ENCODE measurements at regions not wholly inside any gene's neighbourhood (a gene's known extent, or its start where the extent isn't known, plus 50 kb on each side); places are given as distances from the start of the nearest gene placed in this dataset.

DNA sequence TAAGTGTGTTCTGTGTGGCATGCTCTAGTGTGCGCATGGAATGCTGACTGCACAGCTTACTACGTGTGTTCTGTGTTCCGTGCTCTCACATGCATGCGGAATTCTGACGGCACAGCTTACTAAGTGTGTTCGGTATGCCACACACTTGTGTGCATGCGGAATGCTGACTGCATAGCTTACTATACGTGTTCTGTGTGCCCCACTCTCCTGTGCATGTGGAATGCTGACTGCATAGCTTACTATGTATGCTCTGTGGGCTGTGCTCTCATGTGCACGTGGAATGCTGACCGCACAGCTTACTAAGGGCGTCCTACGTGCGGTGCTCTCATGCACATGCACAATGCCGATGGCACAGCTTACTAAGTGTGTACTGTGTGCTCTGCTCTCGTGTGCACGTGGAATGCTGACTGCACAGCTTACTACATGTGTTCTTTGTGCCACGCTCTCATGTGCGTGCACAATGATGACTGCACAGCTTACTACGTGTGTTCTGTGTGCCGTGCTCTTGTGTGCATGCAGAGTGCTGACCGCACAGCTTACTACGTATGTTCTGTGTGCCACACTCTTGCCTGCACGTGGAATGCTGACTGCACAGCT lies 548.9 kb downstream of the IRX1 start:
- no peak overlapping the region; the same call in 1 of the 2 replicates for H3K4me3 ChIP-seq (ENCODE audit: low read depth, low read length)
- TF ChIP-seq, protein P1, sequence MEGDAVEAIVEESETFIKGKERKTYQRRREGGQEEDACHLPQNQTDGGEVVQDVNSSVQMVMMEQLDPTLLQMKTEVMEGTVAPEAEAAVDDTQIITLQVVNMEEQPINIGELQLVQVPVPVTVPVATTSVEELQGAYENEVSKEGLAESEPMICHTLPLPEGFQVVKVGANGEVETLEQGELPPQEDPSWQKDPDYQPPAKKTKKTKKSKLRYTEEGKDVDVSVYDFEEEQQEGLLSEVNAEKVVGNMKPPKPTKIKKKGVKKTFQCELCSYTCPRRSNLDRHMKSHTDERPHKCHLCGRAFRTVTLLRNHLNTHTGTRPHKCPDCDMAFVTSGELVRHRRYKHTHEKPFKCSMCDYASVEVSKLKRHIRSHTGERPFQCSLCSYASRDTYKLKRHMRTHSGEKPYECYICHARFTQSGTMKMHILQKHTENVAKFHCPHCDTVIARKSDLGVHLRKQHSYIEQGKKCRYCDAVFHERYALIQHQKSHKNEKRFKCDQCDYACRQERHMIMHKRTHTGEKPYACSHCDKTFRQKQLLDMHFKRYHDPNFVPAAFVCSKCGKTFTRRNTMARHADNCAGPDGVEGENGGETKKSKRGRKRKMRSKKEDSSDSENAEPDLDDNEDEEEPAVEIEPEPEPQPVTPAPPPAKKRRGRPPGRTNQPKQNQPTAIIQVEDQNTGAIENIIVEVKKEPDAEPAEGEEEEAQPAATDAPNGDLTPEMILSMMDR (IDR thresholded peaks at IDR 0.05; ENCODE audit: control insufficient read depth, extremely low read depth, insufficient read depth) = no peak
- DNase-seq (ENCODE audit: low read depth) = no peak

GRCh38 chr5:4145511-4145910 lies 549.9 kb downstream of the IRX1 start:
- no peak for DNase-seq (ENCODE audit: low read depth)
- TF ChIP-seq, protein P1 (IDR thresholded peaks at IDR 0.05; ENCODE audit: control insufficient read depth, extremely low read depth, insufficient read depth) = no peak
- no peak overlapping the region for H3K4me3 ChIP-seq (ENCODE audit: low read depth, low read length)

DNA sequence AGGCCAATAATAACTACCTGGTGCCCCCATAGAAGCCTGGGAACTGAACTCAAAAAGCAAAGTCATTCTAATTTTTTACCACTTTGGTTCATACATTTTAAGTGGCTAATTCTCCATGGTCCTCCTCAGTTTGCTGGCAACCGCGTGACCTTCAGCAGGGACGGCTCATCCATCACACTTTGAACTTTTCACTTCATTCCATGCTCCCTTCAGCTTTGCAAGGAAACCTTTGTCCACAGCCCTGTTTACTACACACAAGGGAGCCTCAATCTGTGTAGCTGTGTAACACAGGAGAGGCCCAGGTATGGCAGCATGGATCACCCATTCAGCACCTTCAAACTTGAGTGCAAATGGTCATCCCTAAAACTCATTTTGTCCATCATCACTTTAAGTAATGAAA lies 552.4 kb downstream of the IRX1 start:
- TF ChIP-seq, protein P1 (IDR thresholded peaks at IDR 0.05; ENCODE audit: control insufficient read depth, extremely low read depth, insufficient read depth) = no peak
- DNase-seq (ENCODE audit: low read depth) = no peak
- H3K4me3 ChIP-seq (ENCODE audit: low read depth, low read length) = no peak overlapping the region

- no peak overlapping the region for H3K4me3 ChIP-seq (ENCODE audit: low read depth, low read length)
- no peak for DNase-seq (ENCODE audit: low read depth)
- TF ChIP-seq, protein P1 (IDR thresholded peaks at IDR 0.05; ENCODE audit: control insufficient read depth, extremely low read depth, insufficient read depth) = no peak
Observed at GRCh38 chr5:4150067-4150466, 554.4 kb downstream of the IRX1 start.

DNA sequence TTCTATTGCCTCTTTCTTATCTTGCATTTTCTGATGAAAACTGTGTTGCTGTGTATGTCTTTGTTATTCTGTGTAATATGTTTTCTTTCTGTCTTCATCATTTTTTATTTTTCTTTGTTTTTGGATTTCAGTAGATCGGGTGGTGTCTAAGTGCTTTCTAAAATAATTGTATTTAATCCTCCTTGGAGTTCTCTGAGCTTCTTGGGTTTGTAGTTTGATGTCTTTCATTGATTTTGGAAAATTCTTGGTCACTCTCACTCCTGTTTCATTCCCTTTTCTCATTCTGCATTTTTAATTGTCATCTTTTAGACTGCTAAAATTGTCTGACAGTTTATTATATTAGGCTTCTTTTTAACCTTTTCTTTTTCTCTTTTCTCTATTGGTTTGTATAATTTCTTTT lies 560.5 kb downstream of the IRX1 start:
- no peak for DNase-seq (ENCODE audit: low read depth)
- H3K4me3 ChIP-seq (ENCODE audit: low read depth, low read length) = no peak overlapping the region
- TF ChIP-seq, protein P1 (IDR thresholded peaks at IDR 0.05; ENCODE audit: control insufficient read depth, extremely low read depth, insufficient read depth) = no peak

DNA sequence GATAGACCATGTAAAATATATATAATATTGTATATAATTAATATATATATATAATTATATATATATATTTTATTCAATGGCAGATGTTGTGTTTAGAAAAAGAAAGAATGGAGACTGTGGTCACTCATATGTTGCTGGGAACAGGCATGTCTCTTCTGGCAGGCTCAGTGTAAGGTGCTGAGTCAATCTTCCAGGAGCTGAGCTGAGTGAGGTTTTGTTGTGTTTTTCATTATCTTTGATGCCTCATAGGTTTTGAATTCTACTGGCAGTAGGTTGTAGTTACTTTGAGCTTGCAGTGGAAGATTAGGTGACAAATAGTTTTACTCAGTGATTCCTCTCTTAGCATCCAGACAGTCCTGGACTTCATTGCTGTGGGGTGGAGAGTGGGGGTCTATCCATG lies 561.3 kb downstream of the IRX1 start:
- DNase-seq (ENCODE audit: low read depth) = no peak
- TF ChIP-seq, protein P1 (IDR thresholded peaks at IDR 0.05; ENCODE audit: control insufficient read depth, extremely low read depth, insufficient read depth) = no peak
- H3K4me3 ChIP-seq (ENCODE audit: low read depth, low read length) = no peak overlapping the region

All from LNCaP clone FGC (cell line).